ENCODE measurements at regions not wholly inside any gene's neighbourhood (a gene's known extent, or its start where the extent isn't known, plus 50 kb on each side); places are given as distances from the start of the nearest gene placed in this dataset.

DNA sequence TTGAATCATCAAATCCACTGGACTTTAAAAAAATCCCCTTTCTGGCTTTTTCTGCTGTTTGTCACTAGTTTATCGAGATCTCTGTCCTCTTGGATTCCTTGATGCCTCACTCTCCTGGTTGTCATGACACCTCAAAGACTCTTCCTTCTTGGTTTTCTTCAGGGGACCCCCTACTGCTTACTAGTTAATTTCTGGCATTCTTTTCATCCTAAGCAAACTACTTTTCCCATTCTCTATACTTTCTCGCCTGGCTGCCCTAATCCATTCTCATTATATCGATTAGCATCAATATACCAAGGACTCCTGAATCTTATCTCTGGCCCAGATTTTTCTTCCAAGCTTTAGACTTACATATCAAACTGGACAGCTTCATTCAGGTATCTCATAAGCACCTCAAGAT lies 98.6 kb downstream of the NEDD1 start:
- H3K9me3 ChIP-seq (replicated peaks; ENCODE audit: control insufficient read depth, insufficient read depth, low read length) = no peaks in the 10 kb centered on the region
- H3K27ac ChIP-seq (ENCODE audit: insufficient read depth, low read depth, low read length) = no peak overlapping the region
- H3K27me3 ChIP-seq (ENCODE audit: control insufficient read depth in 2 of 2, insufficient read depth in 2 of 2, low read length in 2 of 2) = peaks cover 0 to 5% of the 10 kb centered on the region in 2 experiments
- POLR2A ChIA-PET = no interaction called here
- no peak overlapping the region for H3K9ac ChIP-seq (replicated peaks; ENCODE audit: extremely low read depth, insufficient read depth, low read length)
- FAIRE-seq = no peak
- H3K9me1 ChIP-seq (replicated peaks; ENCODE audit: control insufficient read depth, extremely low read depth, insufficient read depth, low read length) = no peaks in the 10 kb centered on the region
- CTCF ChIA-PET = interaction anchor here (1.5 kb wide), 1 partner anchor 21 kb away, joined by 4 read pairs; no protein-coding TSS in a partner anchor
- no peaks in the 10 kb centered on the region for H4K20me1 ChIP-seq (replicated peaks; ENCODE audit: control insufficient read depth, extremely low read depth, insufficient read depth, low read length)
- no TSS peak for BruUV-seq (replicated peaks)
- no peak overlapping the region for H3K4me2 ChIP-seq (ENCODE audit: insufficient read depth, low read length)
- TF ChIP-seq FOS (IDR thresholded peaks at IDR 0.05; ENCODE audit: borderline replicate concordance, insufficient read depth, low read length) = no peak
- TF ChIP-seq JUN (IDR thresholded peaks at IDR 0.05; ENCODE audit: borderline replicate concordance, insufficient read depth, insufficient read length, low read depth) = no peak
- no peak for TF ChIP-seq CTCF (IDR thresholded peaks at IDR 0.05; ENCODE audit: extremely low read depth in 1 of 2, insufficient read depth in 1 of 2, low read depth in 1 of 2, low read length in 2 of 2)
- no peak for TF ChIP-seq EZH2 (IDR thresholded peaks at IDR 0.05; ENCODE audit: borderline replicate concordance, low read depth, low read length, severe bottlenecking)
- no peak for TF ChIP-seq POLR2A (IDR thresholded peaks at IDR 0.05; ENCODE audit: low read depth, low read length)
- no peak for TF ChIP-seq MYC (IDR thresholded peaks at IDR 0.05; ENCODE audit: low read depth, low read length)
- no peak for TF ChIP-seq GATA2 (IDR thresholded peaks at IDR 0.05; ENCODE audit: insufficient read depth, insufficient read length, low read depth, low read length)
- TF ChIP-seq, protein P1, sequence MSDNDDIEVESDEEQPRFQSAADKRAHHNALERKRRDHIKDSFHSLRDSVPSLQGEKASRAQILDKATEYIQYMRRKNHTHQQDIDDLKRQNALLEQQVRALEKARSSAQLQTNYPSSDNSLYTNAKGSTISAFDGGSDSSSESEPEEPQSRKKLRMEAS (IDR thresholded peaks at IDR 0.05; ENCODE audit: insufficient read depth, insufficient read length) = no peak
- TF ChIP-seq POLR2AphosphoS5 (IDR thresholded peaks at IDR 0.05; ENCODE audit: insufficient read depth, low read depth, low read length) = no peak
- intact Hi-C loops (cut with micrococcal nuclease) (no loop called here), dilution Hi-C loops (cut with MboI; ENCODE audit: extremely low pct_ligation_motif_present, low sequenced_read_pairs) (no loop called here)
- no peaks in the 10 kb centered on the region for H3K36me3 ChIP-seq (ENCODE audit: control insufficient read depth in 2 of 2, extremely low read depth in 1 of 2, insufficient read depth in 2 of 2, low read length in 2 of 2)
- H3K4me3 ChIP-seq (replicated peaks in 1 of 3; ENCODE audit: insufficient read depth in 1 of 3, low read depth in 1 of 3, low read length in 3 of 3) = no peak overlapping the region
- DNase-seq (ENCODE audit: low read depth, low spot score) = no peak
- H3K79me2 ChIP-seq (ENCODE audit: control insufficient read depth, insufficient read depth, low read length) = no peaks in the 10 kb centered on the region
- no peaks in the 10 kb centered on the region for H3K4me1 ChIP-seq (ENCODE audit: control insufficient read depth, extremely low read depth, insufficient read depth, low read length)
- no peak overlapping the region for H2AFZ ChIP-seq (ENCODE audit: low read depth, low read length)
